HL-60 (cell line): ENCODE measurements at regions not wholly inside any gene's neighbourhood (a gene's known extent, or its start where the extent isn't known, plus 50 kb on each side); places are given as distances from the start of the nearest gene placed in this dataset.

ENCODE experiments used
- DNase-seq, 2 experiments: peaks; one replicate each; pipeline ENCODE4 v3.0.0-alpha.2; 2010 to 2020; ENCODE audit warnings: low read depth in 1 of 2, low spot score in 1 of 2
- H3K27ac ChIP-seq: fragments of 250-450 bp; sonication (Bioruptor Pico); replicated peaks from 2 replicates; pipeline ENCODE4 v1.5.1; 2020; ENCODE audit warnings: mild to moderate bottlenecking, moderate library complexity
- H3K27me3 ChIP-seq: fragments of 250-450 bp; sonication (Bioruptor Pico); 2 replicates; pipeline ENCODE4 v1.5.1; 2021; ENCODE audit warnings: mild to moderate bottlenecking, moderate library complexity; ENCODE audit not compliant: insufficient read depth, poor library complexity, severe bottlenecking
- H3K4me3 ChIP-seq: replicated peaks from 2 replicates; pipeline ENCODE4 v1.5.1; 2011; ENCODE audit warnings: mild to moderate bottlenecking, control low read depth, low read length; ENCODE audit not compliant: insufficient read depth
- GABPA ChIP-seq: IDR thresholded peaks from 2 replicates; pipeline ENCODE4 v1.6.1; 2012; ENCODE audit warnings: low read depth
- POLR2AphosphoS5 ChIP-seq: IDR thresholded peaks from 2 replicates; pipeline ENCODE4 v1.6.1; 2012; ENCODE audit warnings: low read depth
- SPI1 ChIP-seq: IDR thresholded peaks from 2 replicates; pipeline ENCODE4 v1.6.1; 2012; ENCODE audit warnings: low read depth, mild to moderate bottlenecking, borderline replicate concordance
- TF ChIP-seq, protein P1 (sequence below): IDR thresholded peaks from 2 replicates; pipeline ENCODE4 v1.6.1; 2012; ENCODE audit warnings: low read depth; ENCODE audit not compliant: insufficient replicate concordance
- TF ChIP-seq, protein P2 (sequence below): IDR thresholded peaks from one replicate; pipeline ENCODE4 v1.5.1; 2011; ENCODE audit warnings: low read length, control low read depth, inconsistent platforms; ENCODE audit not compliant: insufficient read depth

DNA sequence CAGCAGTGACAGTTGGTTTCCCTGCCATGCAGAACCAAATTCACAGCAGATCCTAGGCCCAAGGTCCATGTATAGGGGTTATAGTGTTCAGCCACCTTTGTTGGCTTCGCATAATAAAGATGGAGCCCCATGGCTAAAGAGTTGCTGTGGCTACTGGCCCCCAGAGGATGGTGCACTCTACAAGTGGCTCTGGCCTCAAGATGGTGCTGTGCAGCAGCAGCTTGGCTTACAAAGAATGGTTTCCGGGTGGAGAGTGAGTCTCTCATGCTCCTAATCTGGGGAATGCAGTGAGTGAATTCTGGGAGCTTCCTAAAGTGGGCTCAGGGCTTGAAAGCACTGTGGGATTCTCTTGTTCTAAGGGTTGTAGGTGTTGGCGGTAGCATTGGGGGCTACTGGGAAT is 1199.7 kb downstream of the CNTNAP5 start:
- no peak for TF ChIP-seq POLR2AphosphoS5
- TF ChIP-seq, protein P1, sequence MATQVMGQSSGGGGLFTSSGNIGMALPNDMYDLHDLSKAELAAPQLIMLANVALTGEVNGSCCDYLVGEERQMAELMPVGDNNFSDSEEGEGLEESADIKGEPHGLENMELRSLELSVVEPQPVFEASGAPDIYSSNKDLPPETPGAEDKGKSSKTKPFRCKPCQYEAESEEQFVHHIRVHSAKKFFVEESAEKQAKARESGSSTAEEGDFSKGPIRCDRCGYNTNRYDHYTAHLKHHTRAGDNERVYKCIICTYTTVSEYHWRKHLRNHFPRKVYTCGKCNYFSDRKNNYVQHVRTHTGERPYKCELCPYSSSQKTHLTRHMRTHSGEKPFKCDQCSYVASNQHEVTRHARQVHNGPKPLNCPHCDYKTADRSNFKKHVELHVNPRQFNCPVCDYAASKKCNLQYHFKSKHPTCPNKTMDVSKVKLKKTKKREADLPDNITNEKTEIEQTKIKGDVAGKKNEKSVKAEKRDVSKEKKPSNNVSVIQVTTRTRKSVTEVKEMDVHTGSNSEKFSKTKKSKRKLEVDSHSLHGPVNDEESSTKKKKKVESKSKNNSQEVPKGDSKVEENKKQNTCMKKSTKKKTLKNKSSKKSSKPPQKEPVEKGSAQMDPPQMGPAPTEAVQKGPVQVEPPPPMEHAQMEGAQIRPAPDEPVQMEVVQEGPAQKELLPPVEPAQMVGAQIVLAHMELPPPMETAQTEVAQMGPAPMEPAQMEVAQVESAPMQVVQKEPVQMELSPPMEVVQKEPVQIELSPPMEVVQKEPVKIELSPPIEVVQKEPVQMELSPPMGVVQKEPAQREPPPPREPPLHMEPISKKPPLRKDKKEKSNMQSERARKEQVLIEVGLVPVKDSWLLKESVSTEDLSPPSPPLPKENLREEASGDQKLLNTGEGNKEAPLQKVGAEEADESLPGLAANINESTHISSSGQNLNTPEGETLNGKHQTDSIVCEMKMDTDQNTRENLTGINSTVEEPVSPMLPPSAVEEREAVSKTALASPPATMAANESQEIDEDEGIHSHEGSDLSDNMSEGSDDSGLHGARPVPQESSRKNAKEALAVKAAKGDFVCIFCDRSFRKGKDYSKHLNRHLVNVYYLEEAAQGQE = no peak
- TF ChIP-seq, protein P2, sequence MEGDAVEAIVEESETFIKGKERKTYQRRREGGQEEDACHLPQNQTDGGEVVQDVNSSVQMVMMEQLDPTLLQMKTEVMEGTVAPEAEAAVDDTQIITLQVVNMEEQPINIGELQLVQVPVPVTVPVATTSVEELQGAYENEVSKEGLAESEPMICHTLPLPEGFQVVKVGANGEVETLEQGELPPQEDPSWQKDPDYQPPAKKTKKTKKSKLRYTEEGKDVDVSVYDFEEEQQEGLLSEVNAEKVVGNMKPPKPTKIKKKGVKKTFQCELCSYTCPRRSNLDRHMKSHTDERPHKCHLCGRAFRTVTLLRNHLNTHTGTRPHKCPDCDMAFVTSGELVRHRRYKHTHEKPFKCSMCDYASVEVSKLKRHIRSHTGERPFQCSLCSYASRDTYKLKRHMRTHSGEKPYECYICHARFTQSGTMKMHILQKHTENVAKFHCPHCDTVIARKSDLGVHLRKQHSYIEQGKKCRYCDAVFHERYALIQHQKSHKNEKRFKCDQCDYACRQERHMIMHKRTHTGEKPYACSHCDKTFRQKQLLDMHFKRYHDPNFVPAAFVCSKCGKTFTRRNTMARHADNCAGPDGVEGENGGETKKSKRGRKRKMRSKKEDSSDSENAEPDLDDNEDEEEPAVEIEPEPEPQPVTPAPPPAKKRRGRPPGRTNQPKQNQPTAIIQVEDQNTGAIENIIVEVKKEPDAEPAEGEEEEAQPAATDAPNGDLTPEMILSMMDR = no peak
- no peak for TF ChIP-seq SPI1
- TF ChIP-seq GABPA = no peak
- H3K27me3 ChIP-seq = no peaks in the 10 kb centered on the region
- no peak overlapping the region for H3K27ac ChIP-seq
- DNase-seq = no peak
- H3K4me3 ChIP-seq = no peak overlapping the region

DNA sequence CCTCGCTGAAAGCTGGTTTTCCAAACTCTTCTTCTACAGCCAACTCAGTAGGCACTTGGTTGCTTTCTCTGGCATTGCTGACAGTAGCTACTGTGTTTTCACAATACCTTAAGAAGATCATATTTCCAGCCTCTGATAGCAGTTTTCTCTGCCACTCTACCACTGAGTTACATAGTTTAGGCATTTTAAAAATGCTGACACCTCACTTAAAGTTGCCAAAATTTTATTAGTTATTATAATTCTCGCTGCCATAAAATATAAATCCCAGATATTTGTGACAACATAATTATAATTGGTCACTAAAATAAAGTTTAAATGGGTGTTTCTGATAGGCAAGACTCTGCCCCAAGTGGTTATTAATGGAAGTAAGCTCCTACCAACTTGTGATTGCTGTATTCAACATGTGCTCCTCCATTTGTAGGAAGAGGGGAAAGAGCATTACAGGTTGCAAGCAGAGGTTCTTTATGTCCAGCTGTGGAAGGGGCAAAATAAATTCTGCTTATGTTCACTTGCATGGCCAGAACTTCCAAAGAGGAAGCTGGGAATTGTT is 1202.8 kb downstream of the CNTNAP5 start:
- TF ChIP-seq POLR2AphosphoS5 (no peak), GABPA (no peak), SPI1 (no peak)
- TF ChIP-seq, protein P2 = no peak
- TF ChIP-seq, protein P1 = no peak
- Histone ChIP-seq H3K4me3 (no peak overlapping the region), H3K27ac (no peak overlapping the region), H3K27me3 (no peaks in the 10 kb centered on the region)
- DNase-seq = no peak

DNA sequence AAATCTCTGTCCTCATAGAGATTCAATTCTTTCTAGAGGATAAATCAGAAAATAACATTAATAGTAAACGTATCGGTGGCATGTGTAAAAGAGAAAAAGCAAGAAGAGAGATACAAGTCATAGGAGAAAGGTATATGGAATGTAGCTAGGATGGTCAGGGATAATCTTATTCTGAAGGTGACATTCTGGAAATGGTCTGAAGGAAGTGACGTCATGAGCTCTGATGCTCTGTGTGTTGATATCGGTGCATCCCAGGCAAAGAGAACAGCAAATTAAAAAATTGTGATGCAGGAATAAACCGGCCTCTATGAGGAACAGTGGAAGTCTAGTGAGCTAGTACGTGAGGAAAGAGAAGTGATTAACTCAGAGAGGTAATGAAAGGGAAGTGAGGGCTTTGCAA is 1215.8 kb downstream of the CNTNAP5 start:
- Histone ChIP-seq H3K27me3 (no peaks in the 10 kb centered on the region), H3K27ac (no peak overlapping the region), H3K4me3 (no peak overlapping the region)
- no peak for DNase-seq
- TF ChIP-seq, protein P2 = no peak
- no peak for TF ChIP-seq GABPA
- no peak for TF ChIP-seq SPI1
- no peak for TF ChIP-seq POLR2AphosphoS5
- TF ChIP-seq, protein P1 = no peak
